ENCODE measurements at regions not wholly inside any gene's neighbourhood (a gene's known extent, or its start where the extent isn't known, plus 50 kb on each side); places are given as distances from the start of the nearest gene placed in this dataset.

GRCh38 chr21:15353546-15353945 is 288.7 kb upstream of the NRIP1 start:
- no peak overlapping the region for H3K4me3 ChIP-seq (ENCODE audit: low read depth, low read length)
- no peaks in the 10 kb centered on the region for H3K27me3 ChIP-seq (replicated peaks)
- in situ Hi-C loops (cut with HindIII; ENCODE audit: low pct_ligation_motif_present, low sequenced_read_pairs), result no loop called here
- no peaks in the 10 kb centered on the region for H3K36me3 ChIP-seq (replicated peaks)
- no peak for TF ChIP-seq CTCF (IDR thresholded peaks at IDR 0.05; ENCODE audit: low read depth, low read length, missing control alignments)
- no peak for DNase-seq
- H3K27ac ChIP-seq, result no peak overlapping the region

GRCh38 chr21:15354516-15354915 is 289.7 kb upstream of the NRIP1 start:
- H3K27ac ChIP-seq, result no peak overlapping the region
- no peak for TF ChIP-seq CTCF (IDR thresholded peaks at IDR 0.05; ENCODE audit: low read depth, low read length, missing control alignments)
- no peak overlapping the region for H3K4me3 ChIP-seq (ENCODE audit: low read depth, low read length)
- in situ Hi-C loops (cut with HindIII; ENCODE audit: low pct_ligation_motif_present, low sequenced_read_pairs), result no loop called here
- no peaks in the 10 kb centered on the region for H3K36me3 ChIP-seq (replicated peaks)
- H3K27me3 ChIP-seq (replicated peaks), result no peaks in the 10 kb centered on the region
- DNase-seq, result no peak

- in situ Hi-C loops (cut with HindIII; ENCODE audit: low pct_ligation_motif_present, low sequenced_read_pairs), result no loop called here
- no peaks in the 10 kb centered on the region for H3K36me3 ChIP-seq (replicated peaks)
- no peak for TF ChIP-seq CTCF (IDR thresholded peaks at IDR 0.05; ENCODE audit: low read depth, low read length, missing control alignments)
- H3K27me3 ChIP-seq (replicated peaks), result no peaks in the 10 kb centered on the region
- no peak for DNase-seq
- H3K4me3 ChIP-seq (ENCODE audit: low read depth, low read length), result no peak overlapping the region
- no peak overlapping the region for H3K27ac ChIP-seq
These were observed 290.3 kb upstream of the NRIP1 start for GRCh38 chr21:15355066-15355465.

GRCh38 chr21:15359251-15359650 is 294.5 kb upstream of the NRIP1 start:
- Histone ChIP-seq H3K4me3 (ENCODE audit: low read depth, low read length) (no peak overlapping the region), H3K27me3 (replicated peaks) (no peaks in the 10 kb centered on the region), H3K36me3 (replicated peaks) (no peaks in the 10 kb centered on the region), H3K27ac (no peak overlapping the region)
- in situ Hi-C loops (cut with HindIII; ENCODE audit: low pct_ligation_motif_present, low sequenced_read_pairs), result no loop called here
- DNase-seq, result no peak
- TF ChIP-seq CTCF (IDR thresholded peaks at IDR 0.05; ENCODE audit: low read depth, low read length, missing control alignments), result no peak

- DNase-seq, result no peak
- Histone ChIP-seq H3K27me3 (replicated peaks) (no peaks in the 10 kb centered on the region), H3K36me3 (replicated peaks) (no peaks in the 10 kb centered on the region), H3K4me3 (ENCODE audit: low read depth, low read length) (no peak overlapping the region), H3K27ac (no peak overlapping the region)
- in situ Hi-C loops (cut with HindIII; ENCODE audit: low pct_ligation_motif_present, low sequenced_read_pairs), result no loop called here
- no peak for TF ChIP-seq CTCF (IDR thresholded peaks at IDR 0.05; ENCODE audit: low read depth, low read length, missing control alignments)
These were observed 297.7 kb upstream of the NRIP1 start for GRCh38 chr21:15362458-15362857.

- Histone ChIP-seq H3K27me3 (replicated peaks) (no peaks in the 10 kb centered on the region), H3K36me3 (replicated peaks) (no peaks in the 10 kb centered on the region), H3K27ac (no peak overlapping the region), H3K4me3 (ENCODE audit: low read depth, low read length) (no peak overlapping the region)
- DNase-seq, result no peak
- in situ Hi-C loops (cut with HindIII; ENCODE audit: low pct_ligation_motif_present, low sequenced_read_pairs), result no loop called here
- no peak for TF ChIP-seq CTCF (IDR thresholded peaks at IDR 0.05; ENCODE audit: low read depth, low read length, missing control alignments)
These were observed 299.1 kb upstream of the NRIP1 start for GRCh38 chr21:15363921-15364320.

Data from brain microvascular endothelial cell (primary cell).